Endothelial cell of umbilical vein (primary cell): ENCODE measurements at regions not wholly inside any gene's neighbourhood (a gene's known extent, or its start where the extent isn't known, plus 50 kb on each side); places are given as distances from the start of the nearest gene placed in this dataset.

ENCODE experiments used
- EZH2 ChIP-seq: IDR thresholded peaks from 2 replicates; pipeline ENCODE4 v1.6.1; 2012; ENCODE audit warnings: borderline replicate concordance, low read depth, mild to moderate bottlenecking, moderate library complexity, low read length, inconsistent platforms; ENCODE audit not compliant: severe bottlenecking
- MAX ChIP-seq: IDR thresholded peaks from 2 replicates; pipeline ENCODE4 v1.6.1; 2011; ENCODE audit not compliant: insufficient read depth, insufficient read length
- POLR2A ChIP-seq: IDR thresholded peaks from 2 replicates; pipeline ENCODE4 v1.6.1; 2012; ENCODE audit warnings: low read depth, mild to moderate bottlenecking, control low read depth, low read length
- TF ChIP-seq, protein P1 (sequence below), 2 donors: IDR thresholded peaks; 1 replicate in 1 of 2; 2 replicates in 1 of 2; pipeline ENCODE4 v1.5.1; 2011; ENCODE audit warnings: low read length in 2 of 2, mild to moderate bottlenecking in 2 of 2, moderate library complexity in 2 of 2, control low read depth in 1 of 2, inconsistent platforms in 1 of 2, low read depth in 1 of 2; ENCODE audit not compliant: insufficient read depth in 1 of 2; ENCODE audit errors: extremely low read depth in 1 of 2

DNA sequence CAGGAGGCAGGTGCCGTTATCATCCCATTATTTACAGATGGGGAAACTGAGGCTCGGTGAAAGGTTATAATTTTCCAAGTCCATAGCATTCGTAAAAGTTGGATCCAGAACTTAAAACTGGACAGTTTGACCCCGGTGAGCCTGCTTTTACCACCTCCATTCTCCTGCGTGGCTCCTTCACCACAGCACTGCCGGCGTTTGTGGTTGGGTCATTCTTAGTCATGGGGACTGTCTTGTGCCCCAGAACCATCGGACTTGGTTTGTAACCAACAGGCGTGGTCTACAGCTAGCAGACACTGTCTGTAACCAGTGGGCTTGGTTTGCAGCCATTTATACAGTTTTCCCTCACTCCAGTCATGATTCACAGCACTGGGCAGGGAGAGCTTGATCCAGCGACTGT lies 511.3 kb downstream of the NPHP4 start:
- TF ChIP-seq, protein P1, sequence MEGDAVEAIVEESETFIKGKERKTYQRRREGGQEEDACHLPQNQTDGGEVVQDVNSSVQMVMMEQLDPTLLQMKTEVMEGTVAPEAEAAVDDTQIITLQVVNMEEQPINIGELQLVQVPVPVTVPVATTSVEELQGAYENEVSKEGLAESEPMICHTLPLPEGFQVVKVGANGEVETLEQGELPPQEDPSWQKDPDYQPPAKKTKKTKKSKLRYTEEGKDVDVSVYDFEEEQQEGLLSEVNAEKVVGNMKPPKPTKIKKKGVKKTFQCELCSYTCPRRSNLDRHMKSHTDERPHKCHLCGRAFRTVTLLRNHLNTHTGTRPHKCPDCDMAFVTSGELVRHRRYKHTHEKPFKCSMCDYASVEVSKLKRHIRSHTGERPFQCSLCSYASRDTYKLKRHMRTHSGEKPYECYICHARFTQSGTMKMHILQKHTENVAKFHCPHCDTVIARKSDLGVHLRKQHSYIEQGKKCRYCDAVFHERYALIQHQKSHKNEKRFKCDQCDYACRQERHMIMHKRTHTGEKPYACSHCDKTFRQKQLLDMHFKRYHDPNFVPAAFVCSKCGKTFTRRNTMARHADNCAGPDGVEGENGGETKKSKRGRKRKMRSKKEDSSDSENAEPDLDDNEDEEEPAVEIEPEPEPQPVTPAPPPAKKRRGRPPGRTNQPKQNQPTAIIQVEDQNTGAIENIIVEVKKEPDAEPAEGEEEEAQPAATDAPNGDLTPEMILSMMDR (IDR thresholded peaks at IDR 0.05; ENCODE audit: extremely low read depth in 1 of 2, insufficient read depth in 1 of 2, low read depth in 1 of 2, low read length in 2 of 2), result no peak
- TF ChIP-seq POLR2A, result no peak
- no peak for TF ChIP-seq MAX
- TF ChIP-seq EZH2, result no peak
